ENCODE measurements at regions not wholly inside any gene's neighbourhood (a gene's known extent, or its start where the extent isn't known, plus 50 kb on each side); places are given as distances from the start of the nearest gene placed in this dataset.

GRCh38 chr20:60123096-60123495 is 164.9 kb downstream of the CDH26 start:
- TF ChIP-seq, protein P1, sequence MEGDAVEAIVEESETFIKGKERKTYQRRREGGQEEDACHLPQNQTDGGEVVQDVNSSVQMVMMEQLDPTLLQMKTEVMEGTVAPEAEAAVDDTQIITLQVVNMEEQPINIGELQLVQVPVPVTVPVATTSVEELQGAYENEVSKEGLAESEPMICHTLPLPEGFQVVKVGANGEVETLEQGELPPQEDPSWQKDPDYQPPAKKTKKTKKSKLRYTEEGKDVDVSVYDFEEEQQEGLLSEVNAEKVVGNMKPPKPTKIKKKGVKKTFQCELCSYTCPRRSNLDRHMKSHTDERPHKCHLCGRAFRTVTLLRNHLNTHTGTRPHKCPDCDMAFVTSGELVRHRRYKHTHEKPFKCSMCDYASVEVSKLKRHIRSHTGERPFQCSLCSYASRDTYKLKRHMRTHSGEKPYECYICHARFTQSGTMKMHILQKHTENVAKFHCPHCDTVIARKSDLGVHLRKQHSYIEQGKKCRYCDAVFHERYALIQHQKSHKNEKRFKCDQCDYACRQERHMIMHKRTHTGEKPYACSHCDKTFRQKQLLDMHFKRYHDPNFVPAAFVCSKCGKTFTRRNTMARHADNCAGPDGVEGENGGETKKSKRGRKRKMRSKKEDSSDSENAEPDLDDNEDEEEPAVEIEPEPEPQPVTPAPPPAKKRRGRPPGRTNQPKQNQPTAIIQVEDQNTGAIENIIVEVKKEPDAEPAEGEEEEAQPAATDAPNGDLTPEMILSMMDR (IDR thresholded peaks at IDR 0.05; ENCODE audit: partially characterized antibody, unreplicated experiment) = no peak
- no peak overlapping the region for H3K27ac Mint-ChIP-seq (ENCODE audit: unreplicated experiment)
- H3K36me3 Mint-ChIP-seq (ENCODE audit: unreplicated experiment) = no peaks in the 10 kb centered on the region
- no peak overlapping the region for H3K4me3 Mint-ChIP-seq (ENCODE audit: unreplicated experiment)
- no peaks in the 10 kb centered on the region for H3K9me3 Mint-ChIP-seq (ENCODE audit: unreplicated experiment)
- H3K4me1 Mint-ChIP-seq (ENCODE audit: low read depth, unreplicated experiment) = no peaks in the 10 kb centered on the region
- H3K27me3 Mint-ChIP-seq (ENCODE audit: unreplicated experiment) = peaks cover 2% of the 10 kb centered on the region
- DNase-seq = no peak

- TF ChIP-seq, protein P1 (IDR thresholded peaks at IDR 0.05; ENCODE audit: partially characterized antibody, unreplicated experiment) = no peak
- DNase-seq = no peak
- Mint-ChIP-seq H3K36me3 (ENCODE audit: unreplicated experiment) (no peaks in the 10 kb centered on the region), H3K4me3 (ENCODE audit: unreplicated experiment) (no peak overlapping the region), H3K27me3 (ENCODE audit: unreplicated experiment) (peaks cover 2% of the 10 kb centered on the region), H3K9me3 (ENCODE audit: unreplicated experiment) (no peaks in the 10 kb centered on the region), H3K27ac (ENCODE audit: unreplicated experiment) (no peak overlapping the region), H3K4me1 (ENCODE audit: low read depth, unreplicated experiment) (no peaks in the 10 kb centered on the region)
Measured at GRCh38 chr20:60123652-60124051, 165.4 kb downstream of the CDH26 start.

DNA sequence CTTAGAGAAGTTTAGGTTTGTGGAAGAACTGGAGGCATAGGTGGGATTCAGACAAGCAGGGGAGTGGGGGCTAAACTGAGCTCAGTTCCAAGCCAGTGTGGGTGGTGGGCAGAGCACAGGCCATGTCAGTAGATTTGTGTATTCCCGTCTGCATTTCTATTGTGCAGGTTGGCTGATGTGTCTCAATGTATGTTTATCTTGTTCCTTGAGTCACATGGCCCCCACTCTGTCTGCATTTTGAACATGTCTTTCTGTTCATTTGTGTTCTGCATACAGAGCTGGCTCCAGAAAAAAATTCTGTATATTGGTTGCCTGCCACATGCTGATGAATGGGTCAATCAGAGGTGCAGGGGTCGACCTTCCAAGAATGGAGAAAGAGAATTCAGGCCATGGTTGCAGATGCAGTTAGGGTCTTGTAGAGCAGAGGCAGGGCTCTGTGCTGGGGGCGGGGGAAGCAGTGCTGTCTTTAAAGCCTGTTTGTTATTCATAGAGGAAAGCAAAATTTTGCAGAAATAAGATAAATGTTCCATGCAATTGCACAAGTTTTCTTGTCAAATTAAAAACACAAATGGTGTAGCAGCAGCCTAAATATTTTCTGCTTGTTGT is 166.7 kb downstream of the CDH26 start:
- Mint-ChIP-seq H3K27ac (ENCODE audit: unreplicated experiment) (no peak overlapping the region), H3K9me3 (ENCODE audit: unreplicated experiment) (no peaks in the 10 kb centered on the region), H3K4me3 (ENCODE audit: unreplicated experiment) (no peak overlapping the region), H3K4me1 (ENCODE audit: low read depth, unreplicated experiment) (peaks cover 3% of the 10 kb centered on the region), H3K27me3 (ENCODE audit: unreplicated experiment) (peaks cover 2% of the 10 kb centered on the region), H3K36me3 (ENCODE audit: unreplicated experiment) (no peaks in the 10 kb centered on the region)
- no peak for DNase-seq
- TF ChIP-seq, protein P1 (IDR thresholded peaks at IDR 0.05; ENCODE audit: partially characterized antibody, unreplicated experiment) = no peak

- peaks cover 2% of the 10 kb centered on the region for H3K27me3 Mint-ChIP-seq (ENCODE audit: unreplicated experiment)
- TF ChIP-seq, protein P1 (IDR thresholded peaks at IDR 0.05; ENCODE audit: partially characterized antibody, unreplicated experiment) = no peak
- no peak overlapping the region for H3K4me3 Mint-ChIP-seq (ENCODE audit: unreplicated experiment)
- H3K9me3 Mint-ChIP-seq (ENCODE audit: unreplicated experiment) = no peaks in the 10 kb centered on the region
- no peak for DNase-seq
- H3K4me1 Mint-ChIP-seq (ENCODE audit: low read depth, unreplicated experiment) = peaks cover 3% of the 10 kb centered on the region
- H3K27ac Mint-ChIP-seq (ENCODE audit: unreplicated experiment) = no peak overlapping the region
- H3K36me3 Mint-ChIP-seq (ENCODE audit: unreplicated experiment) = no peaks in the 10 kb centered on the region
Measured at GRCh38 chr20:60125513-60125912, 167.3 kb downstream of the CDH26 start.

DNA sequence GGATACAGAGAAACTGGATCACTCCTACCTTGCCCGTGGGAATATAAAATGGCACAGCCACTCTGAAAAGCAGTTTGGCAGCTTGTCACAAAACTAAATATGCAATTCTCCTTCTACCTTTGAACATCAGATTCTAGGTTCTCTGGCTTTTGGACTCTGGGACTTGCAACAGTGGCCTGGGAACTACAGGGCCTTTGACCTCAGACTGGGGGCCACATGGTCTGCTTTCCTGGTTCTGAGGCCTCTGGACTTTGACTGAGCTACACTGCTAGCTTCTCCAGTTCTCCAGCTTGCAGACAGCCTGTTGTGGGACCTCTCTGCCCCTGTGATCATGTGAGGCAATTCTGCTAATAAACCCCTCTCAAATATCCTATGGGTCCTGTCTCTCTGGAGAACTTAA is 168.8 kb downstream of the CDH26 start:
- H3K27me3 Mint-ChIP-seq (ENCODE audit: unreplicated experiment) = peaks cover 4% of the 10 kb centered on the region
- no peak for DNase-seq
- TF ChIP-seq, protein P1 (IDR thresholded peaks at IDR 0.05; ENCODE audit: partially characterized antibody, unreplicated experiment) = no peak
- H3K4me1 Mint-ChIP-seq (ENCODE audit: low read depth, unreplicated experiment) = peaks cover 3% of the 10 kb centered on the region
- H3K9me3 Mint-ChIP-seq (ENCODE audit: unreplicated experiment) = no peaks in the 10 kb centered on the region
- no peaks in the 10 kb centered on the region for H3K36me3 Mint-ChIP-seq (ENCODE audit: unreplicated experiment)
- no peak overlapping the region for H3K4me3 Mint-ChIP-seq (ENCODE audit: unreplicated experiment)
- H3K27ac Mint-ChIP-seq (ENCODE audit: unreplicated experiment) = no peak overlapping the region
